ENCODE measurements at regions not wholly inside any gene's neighbourhood (a gene's known extent, or its start where the extent isn't known, plus 50 kb on each side); places are given as distances from the start of the nearest gene placed in this dataset.

GRCh38 chr6:155527443-155527842 is 71.8 kb upstream of the NOX3 start:
- TF ChIP-seq POLR2A (IDR thresholded peaks at IDR 0.05), result no peak
- TF ChIP-seq, protein P1, sequence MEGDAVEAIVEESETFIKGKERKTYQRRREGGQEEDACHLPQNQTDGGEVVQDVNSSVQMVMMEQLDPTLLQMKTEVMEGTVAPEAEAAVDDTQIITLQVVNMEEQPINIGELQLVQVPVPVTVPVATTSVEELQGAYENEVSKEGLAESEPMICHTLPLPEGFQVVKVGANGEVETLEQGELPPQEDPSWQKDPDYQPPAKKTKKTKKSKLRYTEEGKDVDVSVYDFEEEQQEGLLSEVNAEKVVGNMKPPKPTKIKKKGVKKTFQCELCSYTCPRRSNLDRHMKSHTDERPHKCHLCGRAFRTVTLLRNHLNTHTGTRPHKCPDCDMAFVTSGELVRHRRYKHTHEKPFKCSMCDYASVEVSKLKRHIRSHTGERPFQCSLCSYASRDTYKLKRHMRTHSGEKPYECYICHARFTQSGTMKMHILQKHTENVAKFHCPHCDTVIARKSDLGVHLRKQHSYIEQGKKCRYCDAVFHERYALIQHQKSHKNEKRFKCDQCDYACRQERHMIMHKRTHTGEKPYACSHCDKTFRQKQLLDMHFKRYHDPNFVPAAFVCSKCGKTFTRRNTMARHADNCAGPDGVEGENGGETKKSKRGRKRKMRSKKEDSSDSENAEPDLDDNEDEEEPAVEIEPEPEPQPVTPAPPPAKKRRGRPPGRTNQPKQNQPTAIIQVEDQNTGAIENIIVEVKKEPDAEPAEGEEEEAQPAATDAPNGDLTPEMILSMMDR (IDR thresholded peaks at IDR 0.05), result no peak
- TF ChIP-seq POLR2AphosphoS5 (IDR thresholded peaks at IDR 0.05), result no peak

Data from breast epithelium (tissue), 3 donors.